ENCODE measurements at regions not wholly inside any gene's neighbourhood (a gene's known extent, or its start where the extent isn't known, plus 50 kb on each side); places are given as distances from the start of the nearest gene placed in this dataset.

GRCh38 chr13:61738236-61738750 lies 322.6 kb upstream of the PCDH20 start:
- DNase-seq, result no peak

DNA sequence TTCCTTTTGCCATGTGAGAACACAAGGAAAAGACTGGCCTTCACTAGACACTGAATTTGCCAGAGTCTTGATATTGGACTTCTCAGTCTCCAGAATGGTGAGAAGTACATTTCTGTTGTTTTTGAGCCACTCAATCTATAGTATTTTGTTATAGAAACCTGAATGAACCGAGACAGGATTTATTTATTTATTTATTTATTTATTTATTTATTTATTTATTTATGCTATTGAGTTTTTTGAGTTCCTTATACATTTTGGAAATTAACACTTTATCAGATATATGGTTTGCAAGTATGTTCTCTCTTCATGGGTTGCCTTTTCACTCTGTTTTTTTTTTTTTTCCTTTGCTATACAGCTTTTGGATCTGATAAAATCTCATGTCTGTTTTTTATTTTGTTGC lies 319.0 kb upstream of the PCDH20 start:
- DNase-seq, result no peak

DNA sequence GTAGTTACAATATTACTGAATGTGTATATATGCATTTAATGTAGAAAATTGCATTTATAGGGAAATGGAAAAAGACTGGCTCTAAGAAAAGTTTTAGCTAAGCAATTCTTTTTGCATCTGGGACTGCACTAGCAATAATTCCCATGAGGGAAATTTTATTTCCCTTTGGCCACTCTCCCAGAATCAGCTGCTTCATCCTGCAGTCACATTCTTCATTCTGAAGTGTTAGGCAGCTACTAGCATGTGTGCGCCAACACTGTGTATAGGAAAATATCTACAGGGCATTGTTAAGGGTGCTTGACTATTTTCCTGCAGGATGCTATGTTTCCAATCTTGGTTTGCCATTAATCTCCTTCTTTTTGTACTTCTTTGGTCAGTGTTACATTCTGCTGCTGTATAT lies 312.8 kb upstream of the PCDH20 start:
- DNase-seq, result no peak

- DNase-seq, result no peak
Measured at GRCh38 chr13:61727767-61728166, 312.1 kb upstream of the PCDH20 start.

GRCh38 chr13:61725806-61726205 lies 310.2 kb upstream of the PCDH20 start:
- DNase-seq, result no peak

- no peak for DNase-seq
Measured at GRCh38 chr13:61722119-61722518, 306.5 kb upstream of the PCDH20 start.

DNA sequence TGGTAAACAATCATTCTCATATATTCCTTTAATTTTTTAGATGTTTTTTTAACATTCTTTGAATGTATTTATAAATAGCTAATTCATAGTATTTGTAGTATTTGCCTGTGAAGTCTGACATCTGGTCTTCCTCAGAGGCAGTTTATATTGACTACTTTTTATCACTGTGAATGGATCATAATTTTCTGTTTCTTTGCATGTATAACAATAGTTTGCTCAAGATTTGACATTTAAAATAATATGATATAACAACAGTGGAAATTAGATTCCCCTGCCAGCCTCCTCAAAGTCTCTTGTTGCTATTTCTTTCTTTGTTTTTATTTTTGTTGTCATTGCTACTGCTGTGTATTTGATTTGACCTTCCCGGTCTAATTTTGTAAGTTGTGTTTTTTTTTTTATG lies 297.0 kb upstream of the PCDH20 start:
- DNase-seq, result no peak

DNA sequence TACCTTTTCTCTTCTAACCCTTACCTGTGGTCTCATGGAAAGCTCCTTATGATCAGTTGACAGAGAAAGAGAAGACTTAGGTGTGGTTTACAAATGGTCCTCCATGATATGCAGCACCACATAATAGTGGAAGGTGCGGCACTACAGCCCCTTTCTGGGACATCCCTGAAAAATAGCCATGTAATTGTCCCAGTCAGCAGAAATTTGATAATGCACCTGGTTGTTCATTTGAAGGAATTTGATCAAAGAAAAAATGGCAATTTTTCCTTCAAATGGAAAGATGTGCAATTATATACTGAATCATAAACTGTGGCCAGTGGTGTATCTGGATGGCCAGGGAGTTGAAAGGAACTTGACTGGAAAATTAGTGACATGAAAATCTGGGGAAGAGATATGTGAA lies 293.6 kb upstream of the PCDH20 start:
- no peak for DNase-seq

GRCh38 chr13:61706899-61707298 lies 291.2 kb upstream of the PCDH20 start:
- DNase-seq, result no peak

DNA sequence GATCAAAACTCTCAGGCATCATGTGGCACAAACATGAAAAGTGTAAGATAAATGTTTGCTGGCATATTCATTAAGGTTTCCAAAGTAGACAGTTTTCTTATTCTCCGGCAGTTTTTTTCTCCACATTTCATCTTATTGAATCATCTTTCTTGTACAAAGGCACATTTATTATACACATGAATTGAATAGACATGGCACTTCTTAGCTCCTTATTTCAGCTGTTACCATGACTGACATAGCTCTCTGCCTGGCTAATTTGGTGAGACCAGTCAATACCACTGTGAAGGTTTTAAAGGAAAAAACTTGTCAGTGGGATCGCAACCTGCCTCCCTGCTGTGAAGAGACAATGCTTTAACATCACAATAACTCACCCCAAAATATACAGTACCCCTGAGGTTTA lies 285.0 kb upstream of the PCDH20 start:
- DNase-seq, result no peak

DNA sequence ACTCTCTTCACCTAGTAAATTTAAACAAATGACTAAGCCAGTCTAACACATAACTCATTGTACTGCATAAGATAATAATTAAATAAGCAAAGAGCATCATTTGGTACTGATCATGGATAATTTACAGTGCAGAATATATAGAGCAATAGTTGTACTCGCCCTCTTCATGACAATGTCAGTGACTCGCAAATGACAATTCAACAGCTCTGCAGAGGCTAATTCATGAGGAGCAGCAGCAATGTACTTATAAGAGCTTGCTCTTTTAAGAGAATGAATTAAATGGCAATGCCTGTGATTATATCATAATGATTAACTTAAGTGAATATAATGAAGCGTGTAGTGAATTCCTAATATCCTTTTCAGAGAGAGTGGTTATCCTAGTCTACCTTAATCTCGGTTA lies 284.5 kb upstream of the PCDH20 start:
- DNase-seq, result no peak

DNA sequence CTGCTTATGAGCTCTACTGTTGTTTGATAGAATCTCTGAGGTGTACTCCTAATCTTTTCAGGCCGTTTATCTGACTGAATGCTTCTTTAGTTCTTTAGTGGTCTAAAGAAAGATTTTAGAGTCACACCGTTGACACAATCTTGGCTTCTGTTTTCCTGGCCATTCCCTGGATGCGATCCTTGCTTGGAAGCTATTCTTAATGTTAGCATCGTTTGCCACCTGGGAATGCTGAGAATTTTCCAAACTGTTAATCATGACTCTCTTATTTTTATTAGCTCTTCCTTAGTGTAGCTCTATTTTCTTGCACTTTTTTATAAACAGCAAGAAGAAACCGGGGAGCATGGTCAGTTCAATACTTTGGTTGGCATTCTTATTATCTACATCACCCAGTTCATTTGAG lies 281.0 kb upstream of the PCDH20 start:
- DNase-seq, result no peak

- no peak for DNase-seq
Measured at GRCh38 chr13:61695147-61695546, 279.5 kb upstream of the PCDH20 start.

GRCh38 chr13:61692691-61693090 lies 277.0 kb upstream of the PCDH20 start:
- DNase-seq, result no peak

DNA sequence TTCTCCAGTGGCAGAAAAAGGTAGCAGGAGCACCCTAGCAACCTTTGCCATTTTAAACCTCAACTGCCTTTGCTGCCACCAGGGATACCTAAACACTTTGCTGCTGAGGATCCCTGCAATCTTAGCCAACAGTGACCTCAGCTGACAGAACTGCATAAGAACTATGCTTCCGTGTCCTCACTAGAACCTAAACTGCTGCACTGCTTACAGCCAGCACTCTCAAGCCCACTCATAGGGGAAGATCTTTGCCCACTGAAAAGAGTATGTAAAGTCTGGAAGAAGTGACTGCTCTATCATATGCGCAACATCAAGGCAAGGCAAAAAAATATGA lies 270.0 kb upstream of the PCDH20 start:
- no peak for DNase-seq

- DNase-seq, result no peak
Measured at GRCh38 chr13:61684976-61685681, 269.5 kb upstream of the PCDH20 start.

- no peak for DNase-seq
Measured at GRCh38 chr13:61672756-61673155, 257.1 kb upstream of the PCDH20 start.

GRCh38 chr13:61670384-61671161 lies 254.9 kb upstream of the PCDH20 start:
- DNase-seq, result no peak

DNA sequence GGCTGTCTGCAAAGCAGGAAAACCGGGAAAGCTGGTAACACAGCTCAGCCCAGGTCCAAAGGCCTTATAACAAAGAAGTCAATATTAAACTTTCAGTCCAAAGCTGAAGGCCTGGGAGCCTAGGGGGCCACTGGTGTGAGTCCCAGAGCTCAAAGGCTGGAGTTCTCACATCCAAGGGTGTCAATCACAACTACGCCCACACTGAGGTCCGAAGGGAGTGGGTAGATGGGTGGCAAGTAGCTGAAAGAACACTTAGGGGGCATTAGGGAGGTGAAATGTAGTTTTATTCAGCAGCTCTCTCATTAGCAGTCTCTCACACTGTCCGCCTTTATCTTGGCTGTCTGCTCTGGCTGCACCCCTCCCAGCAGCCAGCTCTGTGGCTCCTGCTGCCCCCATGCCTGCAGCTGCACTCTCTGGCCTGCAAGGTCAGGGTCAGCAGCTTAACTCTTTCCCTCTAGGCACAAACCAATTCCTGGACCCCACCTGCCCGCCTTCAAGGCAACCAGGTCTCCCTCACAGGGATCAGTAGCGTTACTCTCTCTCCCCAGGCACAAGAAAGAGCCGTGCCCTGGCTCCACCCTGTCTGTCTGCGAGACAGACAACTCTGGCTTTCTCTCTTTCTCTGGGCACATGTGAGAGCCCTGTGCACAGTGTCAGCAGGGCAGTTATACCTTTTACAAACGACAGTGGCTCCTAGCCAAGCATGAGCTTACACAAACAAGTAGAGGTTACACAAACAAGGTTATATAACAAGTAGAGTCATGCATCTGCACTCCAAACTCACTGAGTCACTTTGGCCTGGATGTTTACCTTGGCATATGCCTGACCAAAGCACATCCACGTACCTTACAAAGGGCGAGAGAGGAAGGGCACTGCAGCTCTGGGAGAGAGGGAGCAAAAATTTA lies 249.4 kb upstream of the PCDH20 start:
- no peak for DNase-seq

DNA sequence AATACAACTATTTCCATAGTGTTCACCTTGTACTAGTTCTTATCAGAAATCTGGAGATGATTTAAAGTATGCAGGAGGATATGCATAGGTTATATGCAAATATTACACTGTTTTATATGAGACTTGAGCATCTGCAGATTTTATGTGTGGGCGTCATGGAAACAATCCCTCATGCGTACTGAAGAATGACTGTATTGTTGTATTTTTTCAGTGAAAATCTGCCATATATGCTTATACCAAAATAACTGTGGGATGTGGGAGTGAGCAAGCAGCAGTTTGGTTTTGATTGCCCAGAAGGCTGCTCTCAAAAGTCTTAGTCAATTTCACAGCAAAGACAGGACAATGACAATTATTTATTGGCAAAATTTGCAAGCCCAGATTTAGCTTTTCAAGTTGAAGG lies 238.8 kb upstream of the PCDH20 start:
- DNase-seq, result no peak

DNA sequence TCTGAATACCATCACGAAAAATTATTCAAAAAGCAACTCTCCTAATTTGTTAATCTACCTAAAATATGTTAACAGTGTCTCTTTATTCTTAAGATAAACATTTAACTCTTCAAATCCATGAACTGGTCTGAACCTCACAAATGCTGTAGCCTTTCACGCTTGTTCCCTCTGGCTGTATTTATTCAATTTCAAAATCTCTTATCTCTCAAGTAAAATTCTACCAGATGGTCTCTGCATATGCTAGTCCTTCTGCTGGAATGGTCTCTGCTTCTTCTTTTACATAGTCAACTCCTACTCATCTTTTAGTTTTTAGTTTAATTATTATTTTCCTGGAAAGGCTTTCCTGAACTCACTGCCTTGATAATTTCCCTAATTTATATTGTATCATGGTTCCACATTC lies 232.9 kb upstream of the PCDH20 start:
- no peak for DNase-seq

- no peak for DNase-seq
Measured at GRCh38 chr13:61612192-61612591, 196.5 kb upstream of the PCDH20 start.

GRCh38 chr13:61608138-61608537 lies 192.5 kb upstream of the PCDH20 start:
- no peak for DNase-seq

Measured in activated T-cell treated with anti-CD3 and anti-CD28 coated beads, Interleukin-2, amount 50 U/mL, for 48 hours (primary cell).